ENCODE measurements at regions not wholly inside any gene's neighbourhood (a gene's known extent, or its start where the extent isn't known, plus 50 kb on each side); places are given as distances from the start of the nearest gene placed in this dataset.

GRCh38 chr2:138831691-138832090, 51.5 kb upstream of the NXPH2 start:
- intact Hi-C loops (cut with micrococcal nuclease), result loop anchor here (1.0 kb wide), 1 partner anchor 866 kb away; no protein-coding TSS in a partner anchor

GRCh38 chr2:138831154-138831553, 51.0 kb upstream of the NXPH2 start:
- no peak overlapping the region for H3K9ac ChIP-seq (ENCODE audit: low read length)
- no peak overlapping the region for H2AFZ ChIP-seq (ENCODE audit: low read length)
- ChIA-PET CTCF (interaction anchor here (0.6 to 1.7 kb wide), 2 partner anchors 73 to 965 kb away, joined by 3 to 6 read pairs; no protein-coding TSS in a partner anchor), POLR2A (ENCODE audit: unreplicated experiment) (no interaction called here)
- no peaks in the 10 kb centered on the region for H3K9me2 ChIP-seq (replicated peaks; ENCODE audit: low read length)
- H3K27ac ChIP-seq (ENCODE audit: low read length), result peak overlapping the region; percentile 42
- H3K4me2 ChIP-seq (ENCODE audit: low read length), result peak overlapping the region; percentile 71
- intact Hi-C loops (cut with micrococcal nuclease), result loop anchor here (1.0 kb wide), 1 partner anchor 866 kb away; no protein-coding TSS in a partner anchor
- no peaks in the 10 kb centered on the region for H3K36me3 ChIP-seq (ENCODE audit: low read depth, low read length)
- H3K9me3 ChIP-seq (ENCODE audit: low read length), result no peaks in the 10 kb centered on the region
- H3K79me2 ChIP-seq (ENCODE audit: low read length), result no peaks in the 10 kb centered on the region
- no peaks in the 10 kb centered on the region for H3K27me3 ChIP-seq (ENCODE audit: low read length)
- peak; percentile 40 for DNase-seq
- peak; percentile 3 for ATAC-seq
- H3F3A ChIP-seq (ENCODE audit: low read length, unreplicated experiment), result peaks cover 14% of the 10 kb centered on the region
- H4K20me1 ChIP-seq (ENCODE audit: low read length), result no peaks in the 10 kb centered on the region
- H3K4me3 ChIP-seq (ENCODE audit: low read length), result no peak overlapping the region
- H3K4me1 ChIP-seq (ENCODE audit: insufficient read depth, low read length), result peaks cover 36% of the 10 kb centered on the region
- BruUV-seq (replicated peaks), result no TSS peak
- TF ChIP-seq EZH2 (IDR thresholded peaks at IDR 0.05; ENCODE audit: low read length, unreplicated experiment) (no peak), CTCF (conservative IDR thresholded peaks at IDR 0.05; ENCODE audit: low read depth, low read length) (no peak), EZH2phosphoT487 (IDR thresholded peaks at IDR 0.05; ENCODE audit: borderline replicate concordance, low read length) (no peak)

More at GRCh38 chr2:138831691-138832090, 51.5 kb upstream of the NXPH2 start:
- H2AFZ ChIP-seq (ENCODE audit: low read length), result no peak overlapping the region
- POLR2A ChIA-PET (ENCODE audit: unreplicated experiment), result no interaction called here
- ATAC-seq, result peak; percentile 79
- H3K4me2 ChIP-seq (ENCODE audit: low read length), result peak overlapping the region; percentile 71
- no peaks in the 10 kb centered on the region for H3K79me2 ChIP-seq (ENCODE audit: low read length)
- H3K27me3 ChIP-seq (ENCODE audit: low read length), result no peaks in the 10 kb centered on the region
- peak; percentile 65 for DNase-seq
- CTCF ChIA-PET, result no interaction called here
- no peaks in the 10 kb centered on the region for H4K20me1 ChIP-seq (ENCODE audit: low read length)
- peak overlapping the region; percentile 42 for H3K27ac ChIP-seq (ENCODE audit: low read length)
- TF ChIP-seq CTCF (conservative IDR thresholded peaks at IDR 0.05; ENCODE audit: low read depth, low read length) (no peak), EZH2 (IDR thresholded peaks at IDR 0.05; ENCODE audit: low read length, unreplicated experiment) (no peak), EZH2phosphoT487 (IDR thresholded peaks at IDR 0.05; ENCODE audit: borderline replicate concordance, low read length) (no peak)
- H3K9ac ChIP-seq (ENCODE audit: low read length), result no peak overlapping the region
- no peaks in the 10 kb centered on the region for H3K36me3 ChIP-seq (ENCODE audit: low read depth, low read length)
- H3K4me1 ChIP-seq (ENCODE audit: insufficient read depth, low read length), result peaks cover 36% of the 10 kb centered on the region
- H3K9me2 ChIP-seq (replicated peaks; ENCODE audit: low read length), result no peaks in the 10 kb centered on the region
- H3K4me3 ChIP-seq (ENCODE audit: low read length), result no peak overlapping the region
- BruUV-seq (replicated peaks), result no TSS peak
- no peaks in the 10 kb centered on the region for H3K9me3 ChIP-seq (ENCODE audit: low read length)
- H3F3A ChIP-seq (ENCODE audit: low read length, unreplicated experiment), result peaks cover 14% of the 10 kb centered on the region

- POLR2A ChIA-PET (ENCODE audit: unreplicated experiment), result no interaction called here
- no TSS peak for BruUV-seq (replicated peaks)
- TF ChIP-seq EZH2 (IDR thresholded peaks at IDR 0.05; ENCODE audit: low read length, unreplicated experiment) (no peak), CTCF (conservative IDR thresholded peaks at IDR 0.05; ENCODE audit: low read depth, low read length) (no peak), EZH2phosphoT487 (IDR thresholded peaks at IDR 0.05; ENCODE audit: borderline replicate concordance, low read length) (no peak)
- Histone ChIP-seq H3F3A (ENCODE audit: low read length, unreplicated experiment) (peaks cover 14% of the 10 kb centered on the region), H3K79me2 (ENCODE audit: low read length) (no peaks in the 10 kb centered on the region), H3K4me3 (ENCODE audit: low read length) (no peak overlapping the region), H3K9me3 (ENCODE audit: low read length) (no peaks in the 10 kb centered on the region), H2AFZ (ENCODE audit: low read length) (no peak overlapping the region), H3K9me2 (replicated peaks; ENCODE audit: low read length) (no peaks in the 10 kb centered on the region), H3K4me2 (ENCODE audit: low read length) (peak overlapping the region; percentile 71), H3K9ac (ENCODE audit: low read length) (no peak overlapping the region), H3K27me3 (ENCODE audit: low read length) (no peaks in the 10 kb centered on the region), H3K36me3 (ENCODE audit: low read depth, low read length) (no peaks in the 10 kb centered on the region), H3K27ac (ENCODE audit: low read length) (peak overlapping the region; percentile 42), H3K4me1 (ENCODE audit: insufficient read depth, low read length) (peaks cover 36% of the 10 kb centered on the region), H4K20me1 (ENCODE audit: low read length) (no peaks in the 10 kb centered on the region)
- ATAC-seq (peak; percentile 71), DNase-seq (peak; percentile 77)
- CTCF ChIA-PET, result interaction anchor here (0.6 to 1.7 kb wide), 3 partner anchors 11 to 965 kb away, joined by 3 to 6 read pairs (median 3); no protein-coding TSS in a partner anchor
- intact Hi-C loops (cut with micrococcal nuclease), result no loop called here
These were observed 50.4 kb upstream of the NXPH2 start for GRCh38 chr2:138830547-138830946.
